HG02610 (cell line): ENCODE measurements at regions not wholly inside any gene's neighbourhood (a gene's known extent, or its start where the extent isn't known, plus 50 kb on each side); places are given as distances from the start of the nearest gene placed in this dataset.

Experiments
- ATAC-seq: cut with Tn5 transposase; IDR thresholded peaks from one replicate; pipeline ENCODE4 v1.9.1; 2021; ENCODE audit warnings: mild to moderate bottlenecking, moderate library complexity; ENCODE audit not compliant: unreplicated experiment

DNA sequence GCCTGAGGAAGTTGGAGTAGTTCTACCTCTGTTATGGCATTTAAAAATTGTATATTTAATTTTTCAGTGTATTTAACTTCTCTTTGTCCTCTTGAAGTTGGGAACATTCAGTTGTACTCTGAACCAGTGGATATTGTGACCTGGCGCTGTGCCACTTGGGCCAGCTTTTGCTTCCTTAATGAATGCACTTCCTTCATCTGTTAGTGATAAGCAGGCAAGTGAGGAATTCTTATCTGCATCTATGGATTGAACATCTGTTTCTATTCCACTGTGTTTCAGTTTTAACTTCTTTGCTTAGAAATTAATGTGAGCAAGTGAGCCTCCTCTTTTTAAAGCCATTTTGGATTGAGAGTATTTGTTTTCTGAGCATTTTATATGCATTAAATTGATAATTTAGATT is 128.3 kb downstream of the UCHL1 start:
- ATAC-seq, result no peak

DNA sequence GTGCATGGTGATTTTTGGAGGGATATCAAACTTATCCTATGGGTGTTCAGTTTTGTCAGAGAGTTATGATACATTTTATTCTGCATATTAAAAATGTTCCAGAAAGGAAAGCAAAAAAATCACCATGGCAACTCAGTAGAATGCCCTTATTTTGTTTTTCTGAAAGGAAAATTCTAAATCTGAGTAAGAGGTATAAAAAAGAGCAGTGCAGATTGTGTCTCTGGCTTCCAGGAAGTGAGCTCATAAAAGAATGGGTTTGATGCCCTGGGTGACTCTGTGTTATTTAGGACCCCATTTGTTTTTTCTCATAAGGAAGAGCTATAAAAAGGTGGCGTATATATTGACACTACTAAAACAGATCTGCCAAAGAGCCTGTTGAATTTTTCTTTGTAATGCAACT is 128.8 kb downstream of the UCHL1 start:
- no peak for ATAC-seq

DNA sequence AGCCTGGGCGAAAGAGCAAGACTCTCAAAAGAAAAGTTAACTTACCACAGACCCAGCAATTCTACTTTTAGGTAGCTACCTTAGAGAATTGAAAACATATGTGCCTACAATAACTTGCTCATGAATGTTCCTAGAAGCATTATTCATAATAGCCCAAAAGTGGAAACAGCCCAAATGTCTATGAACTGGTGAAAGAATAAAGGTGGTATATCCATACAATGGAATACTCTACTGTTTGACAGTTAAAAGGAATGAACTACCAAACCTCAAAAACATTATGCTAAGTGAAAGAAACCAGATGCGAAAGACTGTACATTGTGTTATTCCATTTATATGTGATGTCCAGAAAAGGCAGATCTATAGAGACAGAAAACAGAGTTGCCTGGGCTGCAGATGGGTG is 131.4 kb downstream of the UCHL1 start:
- ATAC-seq, result no peak

DNA sequence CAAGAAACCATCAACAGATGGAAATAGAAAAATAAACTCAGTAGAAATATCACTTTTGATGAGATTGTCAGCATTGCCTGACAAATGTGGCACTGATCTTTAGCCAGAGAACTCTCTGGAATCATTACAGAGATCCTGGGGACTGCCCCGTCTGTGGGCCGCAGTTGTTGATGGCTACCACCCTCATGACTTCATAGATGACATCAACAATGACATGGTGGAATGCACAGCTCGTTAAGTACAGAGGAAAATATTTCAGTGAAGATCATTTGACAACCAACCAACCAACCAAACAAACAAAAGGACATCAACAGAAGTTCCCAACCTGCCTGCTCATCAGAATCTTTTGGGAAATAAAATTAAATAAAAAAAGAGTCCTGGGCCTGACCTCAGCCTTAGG is 132.6 kb downstream of the UCHL1 start:
- ATAC-seq, result no peak

DNA sequence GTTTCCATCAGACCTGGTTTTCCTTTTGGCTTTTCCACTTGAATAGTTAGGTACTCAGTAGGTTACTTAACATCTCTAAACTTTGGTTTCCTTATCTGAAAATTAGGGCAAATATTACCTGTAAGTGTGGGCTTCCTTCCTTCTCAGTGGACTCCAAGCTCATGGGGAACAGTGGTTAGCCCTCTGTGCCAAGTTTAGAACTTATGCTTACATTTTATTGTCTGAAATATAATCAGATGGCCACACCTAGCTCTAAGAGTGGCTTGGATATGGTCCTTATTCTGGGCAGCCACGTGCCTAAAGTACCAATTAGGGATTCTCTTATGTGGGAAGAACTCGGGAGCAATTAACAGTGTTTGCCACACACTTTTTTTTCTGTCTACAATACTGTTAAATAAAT is 133.9 kb downstream of the UCHL1 start:
- ATAC-seq, result no peak

DNA sequence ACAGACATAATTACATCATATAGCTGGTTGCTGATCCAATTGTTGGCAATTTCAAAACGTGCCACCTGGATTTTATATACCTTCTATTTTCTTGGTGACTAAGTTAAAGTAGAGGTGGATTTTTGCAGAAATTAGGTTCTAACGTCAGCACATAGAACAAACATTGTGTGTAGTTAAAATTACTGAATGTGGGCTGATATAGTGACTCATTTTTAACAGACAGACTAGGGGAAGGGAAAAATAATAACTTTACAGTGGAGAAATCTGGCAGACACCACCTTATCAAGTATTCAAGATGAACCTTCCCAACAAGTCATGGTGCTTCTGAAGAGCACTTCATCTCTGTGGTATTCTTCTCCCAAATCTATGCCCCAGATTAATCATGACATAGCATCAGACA is 134.5 kb downstream of the UCHL1 start:
- no peak for ATAC-seq

DNA sequence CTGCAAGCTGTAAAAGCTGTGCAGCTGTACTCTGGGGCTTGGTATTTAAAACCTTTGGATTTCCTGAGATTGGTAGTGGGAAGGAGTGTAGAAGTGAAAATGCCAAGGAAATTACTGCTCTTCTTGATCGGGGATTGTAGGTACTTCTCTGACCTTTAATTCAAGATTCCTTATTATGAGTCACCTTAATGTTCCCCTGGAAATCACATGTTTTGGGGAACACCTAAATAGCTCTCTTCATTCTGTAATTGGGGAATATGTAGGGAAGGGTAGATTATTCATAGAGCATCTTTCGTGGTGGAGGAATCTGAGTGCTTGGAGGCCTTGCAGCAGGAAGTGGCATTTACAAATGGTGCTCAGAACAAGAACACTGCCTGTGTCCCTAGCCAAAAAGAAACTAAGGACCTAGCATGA is 137.8 kb downstream of the UCHL1 start:
- no peak for ATAC-seq

DNA sequence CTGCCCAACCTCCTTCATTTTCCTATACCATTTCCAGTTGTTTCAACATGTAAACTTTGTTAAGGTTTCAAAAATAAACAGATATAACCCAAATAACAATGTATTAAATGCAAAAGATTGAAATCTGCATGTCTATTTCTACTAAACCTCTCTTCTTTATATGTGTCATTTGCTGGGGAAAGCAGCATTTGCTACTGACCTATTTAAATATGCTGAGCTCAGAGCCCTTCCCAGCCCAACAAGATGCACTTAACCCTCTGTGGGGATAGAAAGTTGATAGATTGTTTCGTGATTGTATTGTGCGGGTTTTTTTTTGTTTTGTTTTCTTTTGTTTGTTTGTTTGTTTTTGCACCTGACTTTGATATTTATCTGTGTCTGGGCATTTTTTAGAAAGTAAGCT is 139.5 kb downstream of the UCHL1 start:
- ATAC-seq, result no peak

DNA sequence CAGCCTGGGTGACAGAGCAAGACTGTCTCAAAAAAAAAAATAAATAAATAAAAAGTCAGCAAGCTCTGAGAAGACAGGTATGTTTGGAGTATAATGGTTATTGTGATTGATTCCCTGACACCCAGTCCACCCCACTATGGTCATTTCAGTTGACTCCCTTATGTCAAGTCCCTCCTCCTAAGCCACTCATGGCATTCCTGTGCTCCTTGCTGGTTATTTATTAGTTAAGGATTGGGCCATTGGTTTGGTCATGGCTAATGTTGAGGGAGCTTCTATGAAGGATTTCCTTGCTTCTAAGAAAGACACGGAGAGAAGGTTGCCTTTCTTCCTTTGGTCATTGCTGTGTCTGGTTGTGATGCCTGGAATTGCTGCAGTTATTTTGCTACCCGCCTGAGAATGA is 140.1 kb downstream of the UCHL1 start:
- no peak for ATAC-seq

DNA sequence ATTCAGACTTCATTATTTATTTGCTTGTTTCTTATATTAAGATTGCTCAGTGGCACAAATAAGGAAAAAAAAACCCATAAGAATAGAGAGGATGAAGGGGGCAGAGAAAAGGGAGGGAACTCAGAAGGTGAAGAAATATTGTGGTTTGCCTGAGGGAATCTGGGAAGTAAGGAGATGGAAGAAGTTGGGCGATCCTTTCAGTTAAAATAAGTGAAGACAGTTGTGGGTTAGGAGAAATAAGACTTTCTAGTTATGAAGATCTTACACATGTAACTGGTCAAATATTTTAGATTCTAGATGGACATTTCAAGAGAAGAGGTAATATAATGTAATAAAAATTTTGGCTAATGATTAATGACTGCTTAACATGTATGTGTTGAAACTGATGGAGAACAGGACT is 138.7 kb upstream of the LIMCH1 start:
- no peak for ATAC-seq

DNA sequence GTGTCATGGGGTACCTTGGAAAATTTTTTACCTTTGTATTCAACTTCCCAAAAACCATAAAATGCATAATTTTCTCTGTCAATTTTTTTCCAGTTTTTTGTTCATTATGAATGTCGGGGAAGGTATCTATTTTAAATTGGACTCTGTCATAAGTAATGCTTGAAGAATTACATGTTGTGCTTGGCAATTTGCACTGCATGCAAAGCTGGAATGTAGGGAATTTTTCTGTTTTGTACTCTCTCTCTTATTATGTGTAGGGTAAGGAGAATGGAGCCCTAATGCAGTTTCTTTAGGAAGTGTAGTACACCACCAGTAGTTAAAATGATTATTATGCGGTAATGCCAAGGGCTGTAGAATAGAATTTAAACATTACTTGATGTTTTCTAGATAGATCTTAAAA is 137.7 kb upstream of the LIMCH1 start:
- ATAC-seq, result no peak

DNA sequence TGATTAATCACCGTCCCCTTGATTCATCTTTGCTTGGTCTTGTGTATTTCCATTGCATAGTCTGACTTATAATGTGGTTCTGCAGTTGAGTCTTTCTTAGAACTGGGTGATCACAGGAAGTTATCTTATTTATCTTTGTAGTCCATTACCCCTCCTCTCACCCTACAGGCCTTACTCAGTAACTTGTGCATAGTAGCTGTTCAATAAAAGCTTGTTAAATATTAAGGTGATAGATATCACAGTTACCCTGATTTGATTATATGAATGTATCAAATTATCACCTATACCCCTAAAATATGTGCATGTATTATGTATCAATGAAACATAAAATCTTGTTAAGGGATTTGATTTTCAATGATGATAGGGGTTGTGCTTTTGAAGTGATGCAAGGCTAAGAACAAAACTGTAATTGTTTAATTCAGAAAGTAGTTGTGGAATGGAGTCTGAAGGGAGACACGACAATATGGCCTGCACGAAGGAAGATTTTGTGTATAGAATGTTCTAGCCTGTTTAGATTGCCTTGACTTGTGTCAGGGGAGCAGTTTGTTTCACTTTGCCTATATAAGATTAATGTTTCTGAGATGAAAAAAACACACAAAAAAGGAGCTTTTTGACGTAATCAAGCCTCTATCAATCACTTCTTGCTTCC is 132.4 kb upstream of the LIMCH1 start:
- no peak for ATAC-seq

DNA sequence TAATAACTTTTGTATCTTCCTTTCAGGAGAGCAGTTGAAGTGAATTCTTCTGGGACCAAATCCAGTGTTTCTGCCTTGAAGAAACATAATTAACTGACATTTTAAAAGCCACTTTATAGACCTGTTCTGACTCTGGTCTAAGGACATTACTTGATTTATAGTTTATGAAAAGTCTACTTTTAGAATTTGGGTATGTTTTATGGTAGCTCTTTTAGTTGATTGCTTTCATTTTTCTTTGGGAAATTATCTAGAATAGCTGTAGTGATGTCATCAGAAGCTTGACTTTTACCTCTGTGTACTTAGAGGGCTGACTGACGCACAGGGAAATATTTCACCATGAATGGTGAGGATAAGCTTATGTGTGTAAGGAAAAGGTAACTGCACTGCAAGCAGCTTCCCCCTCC is 131.8 kb upstream of the LIMCH1 start:
- ATAC-seq, result no peak

DNA sequence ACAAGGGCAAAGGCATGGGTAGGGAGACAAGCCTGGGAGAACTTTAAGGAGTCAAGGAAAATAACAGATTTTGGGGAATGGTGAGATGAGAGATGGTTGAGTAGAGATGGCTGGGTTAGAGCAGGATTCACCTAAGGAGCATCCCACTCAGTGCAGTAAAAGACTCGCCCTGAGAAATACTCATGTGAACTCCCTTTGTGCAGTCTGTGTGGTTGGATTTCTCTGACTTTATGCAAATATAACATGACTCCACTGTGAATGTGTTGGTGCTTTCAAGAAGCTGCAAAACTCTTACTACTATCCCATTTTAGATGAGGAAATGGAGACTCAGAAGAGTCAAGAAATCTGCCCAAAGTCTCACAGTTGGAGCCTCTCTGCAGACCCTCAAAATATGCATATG is 129.8 kb upstream of the LIMCH1 start:
- no peak for ATAC-seq

DNA sequence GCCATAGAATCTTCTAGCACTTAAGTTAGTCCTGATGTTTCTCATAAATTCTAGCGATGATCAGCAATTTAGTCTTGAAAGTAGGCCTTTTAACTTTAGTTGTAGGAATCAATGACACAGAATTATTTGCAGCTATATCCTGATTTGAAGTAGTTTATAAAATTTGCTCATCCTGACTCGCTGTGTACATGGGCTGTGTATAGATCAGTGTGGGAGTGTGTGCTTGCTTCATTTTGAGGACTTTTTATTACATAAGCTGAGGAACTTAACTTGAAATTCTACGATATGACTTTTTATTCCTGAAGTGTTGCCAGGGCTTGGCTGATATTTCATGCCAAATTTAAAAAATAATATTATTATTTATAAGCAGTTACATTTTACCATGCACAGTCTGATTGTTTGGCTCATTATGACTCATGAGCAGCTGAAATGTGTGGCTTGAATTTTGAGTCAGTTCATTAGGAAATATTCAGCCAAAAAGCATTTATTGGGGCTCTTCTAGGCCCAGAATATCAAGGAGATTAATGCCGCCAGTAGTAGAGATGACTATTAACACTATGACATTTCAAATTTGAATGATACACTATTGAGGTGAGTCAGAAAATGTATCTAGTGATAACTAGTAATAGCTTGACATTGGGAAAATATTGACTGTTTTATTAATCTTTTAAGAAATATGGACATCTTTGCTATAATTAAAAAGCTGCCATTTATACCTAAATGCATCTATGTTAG is 128.9 kb upstream of the LIMCH1 start:
- ATAC-seq, result no peak

DNA sequence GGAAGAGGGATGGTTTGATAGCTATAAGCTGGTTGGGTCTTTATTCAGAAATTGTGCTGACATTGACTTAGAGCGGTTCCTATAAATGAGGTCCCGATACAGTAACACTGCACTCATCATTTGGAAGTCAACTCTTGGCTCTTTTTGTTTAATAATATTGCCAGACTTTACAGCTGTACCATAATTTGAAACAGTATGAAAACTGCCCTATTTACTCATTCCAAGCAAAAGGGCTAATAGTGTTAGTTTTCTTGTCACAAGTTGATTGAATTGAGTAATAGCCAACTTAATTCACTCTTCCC is 128.4 kb upstream of the LIMCH1 start:
- no peak for ATAC-seq

DNA sequence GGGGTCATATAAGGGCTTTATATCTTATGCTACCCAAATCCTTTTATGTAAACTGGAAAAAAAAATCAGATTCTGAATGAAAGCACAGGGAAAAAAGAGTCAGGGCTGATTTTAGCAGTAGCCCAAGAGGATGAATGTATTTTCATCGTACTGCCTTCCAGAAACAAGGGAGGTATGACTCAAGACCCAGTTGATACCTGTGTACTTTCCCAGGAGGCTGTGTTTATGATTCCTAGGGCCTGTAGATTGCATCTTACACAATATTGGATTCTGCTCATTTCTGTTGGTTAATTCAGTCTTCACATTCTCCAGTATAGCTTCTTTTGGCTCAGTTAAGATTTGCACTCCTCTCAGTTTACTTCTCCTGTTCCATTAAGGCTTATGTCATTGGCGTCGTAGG is 127.9 kb upstream of the LIMCH1 start:
- no peak for ATAC-seq

DNA sequence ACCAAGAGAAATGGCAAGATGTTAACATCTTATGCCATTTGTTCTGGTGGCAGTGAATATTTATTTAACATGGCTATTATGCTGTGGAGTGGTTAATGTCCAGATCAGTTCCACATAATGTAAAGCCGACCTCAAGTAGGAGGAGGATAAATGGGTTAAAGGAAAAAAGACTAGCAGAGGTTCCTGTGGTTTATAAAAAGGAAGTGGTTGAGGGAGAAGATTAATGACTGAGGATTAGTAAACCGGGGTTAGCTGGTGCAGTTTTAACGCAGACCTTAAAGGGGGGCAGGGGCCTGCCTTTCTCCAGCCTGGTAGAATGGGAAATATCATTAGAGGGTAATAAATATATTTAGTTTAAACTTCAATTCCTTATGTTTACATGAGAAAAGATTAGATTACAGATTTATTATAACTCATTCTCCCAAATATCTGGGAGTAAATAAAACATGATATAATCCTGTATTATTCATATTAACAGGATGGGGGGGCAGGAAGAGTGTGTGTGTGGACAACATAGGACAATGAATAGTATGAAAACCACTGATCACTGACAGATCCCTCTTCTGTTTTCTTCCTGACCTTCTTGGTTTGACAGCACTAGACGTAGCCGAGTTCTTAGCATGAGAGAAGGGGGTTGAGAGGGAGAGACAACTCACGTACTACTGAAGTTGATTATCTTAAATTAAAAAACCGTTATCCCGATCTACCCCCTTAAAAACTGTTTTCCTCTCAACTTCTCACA is 124.1 kb upstream of the LIMCH1 start:
- ATAC-seq, result no peak

DNA sequence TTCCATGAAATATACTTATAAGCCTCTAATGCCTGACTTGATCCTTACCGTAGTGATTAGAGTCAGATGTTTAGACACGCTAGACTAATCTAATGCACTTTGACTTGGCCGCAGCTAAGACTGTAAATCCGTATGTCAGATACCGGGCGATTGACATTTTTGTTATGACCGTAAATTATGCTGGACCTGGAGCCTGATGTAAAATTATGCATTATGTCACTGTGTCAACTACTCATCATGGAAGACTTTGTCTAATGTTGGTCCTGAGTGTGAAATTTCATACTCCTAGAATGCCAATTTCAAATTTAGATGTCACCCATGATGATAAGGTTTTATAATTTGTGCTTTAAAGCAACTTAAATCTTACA is 123.6 kb upstream of the LIMCH1 start:
- ATAC-seq, result no peak

DNA sequence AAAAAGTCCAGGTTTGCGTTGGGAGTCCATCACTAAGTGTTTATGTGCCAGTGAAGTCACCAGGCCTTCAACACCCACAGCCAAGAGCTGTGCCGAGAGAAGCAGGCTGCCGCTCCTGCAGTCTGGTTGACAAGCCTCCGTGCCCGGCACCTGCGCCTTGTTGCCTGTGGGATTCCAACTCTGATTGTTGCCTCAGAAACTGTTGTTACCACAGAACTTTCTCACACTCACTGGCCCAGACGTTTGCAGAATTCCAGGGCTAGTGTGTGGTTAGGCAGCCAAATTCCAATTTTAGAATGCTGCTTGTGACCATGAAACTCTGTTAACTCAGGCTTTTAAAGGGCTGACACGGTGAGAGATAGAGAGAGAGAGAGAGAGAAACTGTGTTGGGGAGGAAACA is 119.5 kb upstream of the LIMCH1 start:
- no peak for ATAC-seq

DNA sequence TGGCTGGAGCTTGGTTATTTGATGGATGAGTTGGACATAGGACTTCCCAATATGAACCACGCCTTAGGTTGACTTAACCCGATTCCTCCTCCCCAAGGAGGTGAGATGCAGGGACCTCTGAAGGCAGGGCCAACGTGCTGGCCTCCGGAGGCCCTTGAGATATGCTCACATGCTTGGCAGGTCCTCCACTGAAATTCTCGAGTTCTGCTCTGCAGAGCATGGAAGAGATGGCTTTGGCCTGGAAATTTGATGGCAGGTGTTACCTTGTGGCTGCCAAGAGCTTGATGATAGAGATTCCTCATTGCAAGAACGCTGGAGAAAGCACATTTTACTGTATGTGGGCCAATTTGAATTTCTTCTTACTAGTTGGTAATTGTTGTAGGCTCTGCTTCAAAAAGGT is 117.4 kb upstream of the LIMCH1 start:
- ATAC-seq, result no peak

DNA sequence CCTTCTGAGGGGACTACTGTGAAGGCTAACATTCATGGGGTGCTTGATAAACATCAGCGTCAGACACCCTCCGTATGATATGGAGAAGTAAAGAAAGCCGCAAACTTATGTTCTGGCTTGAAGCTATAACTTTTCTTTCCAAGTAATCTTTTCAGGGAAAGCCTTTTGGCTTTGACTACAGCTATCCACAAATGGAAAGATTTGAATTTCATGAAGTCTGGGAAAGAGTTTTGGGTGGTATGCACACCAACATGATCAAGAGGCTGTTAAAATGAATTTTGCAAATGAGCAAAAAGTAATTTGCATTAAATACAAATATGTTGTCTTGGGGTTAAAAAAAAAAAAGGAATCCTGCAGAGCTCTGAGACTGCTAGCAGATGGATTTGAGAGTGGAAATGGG is 114.8 kb upstream of the LIMCH1 start:
- ATAC-seq, result no peak

DNA sequence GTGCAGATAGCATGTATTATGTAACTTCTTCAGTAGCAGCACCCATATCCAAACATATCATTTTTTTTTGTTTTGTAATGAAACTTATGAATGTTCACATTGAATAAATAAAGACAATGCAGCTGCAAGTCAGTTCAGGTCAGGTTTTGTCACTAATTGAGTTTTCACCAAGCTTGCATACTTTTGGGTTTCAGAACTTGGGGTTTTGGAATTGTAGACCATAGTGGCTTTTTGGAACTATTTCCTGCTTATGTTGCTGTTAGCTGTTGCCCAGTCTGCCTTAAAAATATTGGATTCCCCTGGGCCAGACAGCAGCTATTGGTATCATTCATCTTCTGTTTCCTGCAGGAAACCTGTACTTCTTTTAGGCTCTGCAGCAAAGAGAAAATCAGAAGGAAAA is 113.4 kb upstream of the LIMCH1 start:
- ATAC-seq, result no peak
